Fibroblast of mammary gland (primary cell): ENCODE measurements at regions not wholly inside any gene's neighbourhood (a gene's known extent, or its start where the extent isn't known, plus 50 kb on each side); places are given as distances from the start of the nearest gene placed in this dataset.
"Not testable (repeated sequence)": the region's sequence is repeated elsewhere in the genome, so short reads cannot be mapped to it uniquely, and the experiment has no call there.

Source experiments
- DNase-seq: peaks from one replicate; pipeline ENCODE4 v3.0.0-alpha.2; 2010; ENCODE audit warnings: low read depth
- H3K4me3 ChIP-seq: 2 replicates; pipeline ENCODE4 v1.5.1; 2011; ENCODE audit warnings: low read depth, mild to moderate bottlenecking, low read length, moderate library complexity; ENCODE audit not compliant: control insufficient read depth
- CTCF ChIP-seq: conservative IDR thresholded peaks from 2 replicates; pipeline ENCODE4 v1.5.1; 2011; ENCODE audit warnings: low read depth, low read length, inconsistent platforms; ENCODE audit not compliant: control insufficient read depth, insufficient read depth

GRCh38 chrX:73992019-73992418, 139.5 kb upstream of the XIST start:
- TF ChIP-seq CTCF, result no peak

GRCh38 chrX:73987166-73987565, 134.7 kb upstream of the XIST start:
- no peak overlapping the region for H3K4me3 ChIP-seq
- no peak for TF ChIP-seq CTCF
- no peak for DNase-seq

More at GRCh38 chrX:73992019-73992418, 139.5 kb upstream of the XIST start:
- no peak overlapping the region for H3K4me3 ChIP-seq
- no peak for DNase-seq

- DNase-seq, result no peak
- no peak for TF ChIP-seq CTCF
- no peak overlapping the region for H3K4me3 ChIP-seq
Observed at GRCh38 chrX:73979551-73980131, 127.1 kb upstream of the XIST start.

GRCh38 chrX:73977542-73978169, 125.1 kb upstream of the XIST start:
- no peak for TF ChIP-seq CTCF
- no peak overlapping the region for H3K4me3 ChIP-seq
- DNase-seq, result no peak

GRCh38 chrX:73967461-73967860, 114.9 kb upstream of the XIST start:
- not testable (repeated sequence) for H3K4me3 ChIP-seq, DNase-seq

DNA sequence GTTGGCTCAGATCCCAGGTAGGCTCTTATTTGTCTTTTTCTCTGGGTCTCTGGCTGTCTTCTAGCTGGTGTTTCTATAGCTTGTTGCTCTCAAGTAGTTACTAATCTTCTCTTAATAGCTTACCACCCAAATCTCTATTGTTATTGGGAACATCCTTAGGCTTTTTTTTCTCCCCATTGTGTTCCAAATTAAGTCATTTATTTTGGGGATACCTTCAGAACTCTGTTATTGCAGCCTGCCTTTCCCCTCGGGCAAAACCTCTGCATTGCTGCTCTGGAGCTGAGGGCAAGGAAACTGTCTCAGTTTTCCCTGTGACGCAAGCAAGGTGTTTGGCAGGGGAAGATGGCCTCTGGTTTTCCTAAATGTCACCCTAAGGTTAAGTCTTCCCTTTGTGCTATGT, 113.3 kb upstream of the XIST start:
- H3K4me3 ChIP-seq, result no peak overlapping the region
- no peak for DNase-seq
- no peak for TF ChIP-seq CTCF

GRCh38 chrX:73964579-73964978, 112.1 kb upstream of the XIST start:
- no peak overlapping the region for H3K4me3 ChIP-seq
- no peak for DNase-seq
- no peak for TF ChIP-seq CTCF
